RWPE2 (cell line): ENCODE measurements at regions not wholly inside any gene's neighbourhood (a gene's known extent, or its start where the extent isn't known, plus 50 kb on each side); places are given as distances from the start of the nearest gene placed in this dataset.

Source experiments
- ATAC-seq: fragments of 200-7000 bp; cut with Tn5 transposase; 3 replicates; pipeline ENCODE4 v1.9.1; 2021; ENCODE audit warnings: low read depth
- DNase-seq: peaks from one replicate; pipeline ENCODE4 v3.0.0-alpha.2; 2020; ENCODE audit warnings: low spot score
- H3K27ac ChIP-seq: fragments of 450-650 bp; 2 replicates; pipeline ENCODE4 v1.5.1; 2017; ENCODE audit warnings: mild to moderate bottlenecking; ENCODE audit not compliant: poor library complexity, severe bottlenecking
- H3K27me3 ChIP-seq: fragments of 250-450 bp; sonication (Bioruptor Pico); 2 replicates; pipeline ENCODE4 v1.5.1; 2021; ENCODE audit warnings: mild to moderate bottlenecking, moderate library complexity; ENCODE audit not compliant: insufficient read depth, poor library complexity, severe bottlenecking
- H3K36me3 ChIP-seq: fragments of 250-450 bp; sonication (Bioruptor Pico); 2 replicates; pipeline ENCODE4 v1.5.1; 2020; ENCODE audit warnings: low read depth, mild to moderate bottlenecking, moderate library complexity
- H3K4me1 ChIP-seq: fragments of 250-450 bp; sonication (Bioruptor Pico); 2 replicates; pipeline ENCODE4 v1.5.1; 2021; ENCODE audit warnings: mild to moderate bottlenecking, moderate library complexity; ENCODE audit not compliant: insufficient read depth, poor library complexity, severe bottlenecking
- H3K4me3 ChIP-seq: fragments of 250-450 bp; sonication (Bioruptor Pico); 2 replicates; pipeline ENCODE4 v1.5.1; 2021; ENCODE audit warnings: mild to moderate bottlenecking, moderate library complexity; ENCODE audit not compliant: severe bottlenecking
- H3K9me3 ChIP-seq: fragments of 250-450 bp; sonication (Bioruptor Pico); 2 replicates; pipeline ENCODE4 v1.5.1; 2021; ENCODE audit warnings: mild to moderate bottlenecking, moderate library complexity; ENCODE audit not compliant: severe bottlenecking
- TF ChIP-seq, protein P1 (sequence below): fragments of 450-650 bp; IDR thresholded peaks from one replicate; pipeline ENCODE4 v1.5.1; 2017; ENCODE audit warnings: mild to moderate bottlenecking, moderate library complexity; ENCODE audit not compliant: poor library complexity, severe bottlenecking

DNA sequence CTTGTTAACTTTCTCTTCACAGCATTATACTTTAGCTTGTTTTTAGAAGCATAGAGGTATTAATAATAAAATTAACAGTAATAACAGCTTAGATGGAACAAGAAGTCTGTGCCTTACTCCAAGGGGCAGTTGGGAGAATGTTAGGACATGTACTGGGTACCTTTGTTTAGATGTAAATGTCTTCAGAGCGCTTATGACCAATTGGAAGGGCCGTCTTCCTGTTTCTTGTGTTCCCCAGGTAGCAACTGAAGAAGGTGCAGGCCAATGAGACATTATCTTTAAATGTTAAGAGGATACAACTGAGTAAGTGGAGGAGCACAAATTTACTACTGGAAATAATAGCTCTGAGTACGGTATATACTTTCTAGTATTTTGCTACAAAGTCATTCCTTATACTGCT, 180.9 kb upstream of the SYT1 start:
- Histone ChIP-seq H3K4me1 (no peaks in the 10 kb centered on the region), H3K27me3 (no peaks in the 10 kb centered on the region), H3K36me3 (no peaks in the 10 kb centered on the region), H3K4me3 (no peak overlapping the region), H3K27ac (no peak overlapping the region), H3K9me3 (no peaks in the 10 kb centered on the region)
- no peak for DNase-seq
- no peak for ATAC-seq
- TF ChIP-seq, protein P1, sequence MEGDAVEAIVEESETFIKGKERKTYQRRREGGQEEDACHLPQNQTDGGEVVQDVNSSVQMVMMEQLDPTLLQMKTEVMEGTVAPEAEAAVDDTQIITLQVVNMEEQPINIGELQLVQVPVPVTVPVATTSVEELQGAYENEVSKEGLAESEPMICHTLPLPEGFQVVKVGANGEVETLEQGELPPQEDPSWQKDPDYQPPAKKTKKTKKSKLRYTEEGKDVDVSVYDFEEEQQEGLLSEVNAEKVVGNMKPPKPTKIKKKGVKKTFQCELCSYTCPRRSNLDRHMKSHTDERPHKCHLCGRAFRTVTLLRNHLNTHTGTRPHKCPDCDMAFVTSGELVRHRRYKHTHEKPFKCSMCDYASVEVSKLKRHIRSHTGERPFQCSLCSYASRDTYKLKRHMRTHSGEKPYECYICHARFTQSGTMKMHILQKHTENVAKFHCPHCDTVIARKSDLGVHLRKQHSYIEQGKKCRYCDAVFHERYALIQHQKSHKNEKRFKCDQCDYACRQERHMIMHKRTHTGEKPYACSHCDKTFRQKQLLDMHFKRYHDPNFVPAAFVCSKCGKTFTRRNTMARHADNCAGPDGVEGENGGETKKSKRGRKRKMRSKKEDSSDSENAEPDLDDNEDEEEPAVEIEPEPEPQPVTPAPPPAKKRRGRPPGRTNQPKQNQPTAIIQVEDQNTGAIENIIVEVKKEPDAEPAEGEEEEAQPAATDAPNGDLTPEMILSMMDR = no peak

DNA sequence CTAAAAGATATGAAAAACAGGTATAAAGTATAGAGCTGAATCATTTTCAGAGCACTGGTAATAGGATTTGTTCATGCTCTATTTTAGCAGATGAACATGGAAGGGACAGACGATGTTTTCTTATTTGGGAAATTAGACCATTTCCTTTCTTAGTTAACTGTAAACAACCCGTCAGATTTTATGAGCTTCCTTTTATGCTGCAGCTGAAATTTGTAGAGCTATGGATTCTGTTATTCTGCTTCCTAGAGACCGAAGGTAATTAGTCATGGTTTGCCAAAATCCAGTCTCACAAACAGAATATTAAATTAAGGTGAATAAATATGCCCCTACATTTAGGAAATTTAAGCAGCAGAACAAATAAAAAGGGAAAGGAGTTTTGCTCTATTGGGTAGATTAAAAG, 180.2 kb upstream of the SYT1 start:
- Histone ChIP-seq H3K9me3 (no peaks in the 10 kb centered on the region), H3K4me1 (no peaks in the 10 kb centered on the region), H3K36me3 (no peaks in the 10 kb centered on the region), H3K27ac (no peak overlapping the region), H3K27me3 (no peaks in the 10 kb centered on the region), H3K4me3 (no peak overlapping the region)
- TF ChIP-seq, protein P1 = no peak
- no peak for DNase-seq
- no peak for ATAC-seq

DNA sequence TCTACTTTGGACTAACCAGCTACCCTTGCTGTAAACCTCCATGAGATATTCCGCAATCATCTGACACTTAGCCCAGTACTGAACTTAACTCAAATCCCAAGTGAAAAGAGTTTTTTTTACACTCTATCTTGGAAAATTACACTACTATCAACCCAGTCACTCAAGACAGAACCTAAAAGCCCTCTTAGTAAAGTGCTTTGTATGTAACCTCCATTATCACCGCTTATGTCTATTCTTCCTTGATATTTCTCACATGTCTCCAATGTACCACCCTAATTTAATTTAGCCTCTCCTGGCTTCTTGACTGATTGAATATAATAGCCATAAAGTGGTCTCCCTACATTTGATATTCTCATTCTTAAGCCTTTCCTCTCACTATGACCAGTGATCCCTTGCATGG, 168.8 kb upstream of the SYT1 start:
- H3K27ac ChIP-seq = no peak overlapping the region
- H3K27me3 ChIP-seq = no peaks in the 10 kb centered on the region
- TF ChIP-seq, protein P1 = no peak
- DNase-seq (no peak), ATAC-seq (no peak)
- H3K4me1 ChIP-seq = peaks cover 13% of the 10 kb centered on the region
- H3K9me3 ChIP-seq = no peaks in the 10 kb centered on the region
- H3K4me3 ChIP-seq = no peak overlapping the region
- H3K36me3 ChIP-seq = no peaks in the 10 kb centered on the region

DNA sequence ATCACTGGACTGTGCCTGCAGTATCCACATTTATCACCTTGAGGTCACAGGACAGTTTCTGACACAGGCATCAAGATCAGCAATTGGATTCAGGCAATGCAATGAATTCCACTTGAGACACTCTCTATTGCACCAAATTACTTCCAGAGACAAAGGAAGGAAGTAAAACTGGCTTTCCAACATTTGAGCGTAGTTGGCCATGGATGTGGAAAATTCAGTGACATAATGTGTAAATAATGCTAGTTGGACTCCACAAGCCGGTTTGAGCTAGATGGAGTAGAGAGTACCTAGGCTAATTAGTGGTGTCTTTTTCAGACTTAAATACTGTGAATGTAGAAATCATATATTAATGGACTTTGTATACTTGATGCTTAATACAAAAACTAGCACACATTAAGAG, 168.3 kb upstream of the SYT1 start:
- Histone ChIP-seq H3K4me3 (no peak overlapping the region), H3K27me3 (no peaks in the 10 kb centered on the region), H3K36me3 (no peaks in the 10 kb centered on the region), H3K27ac (no peak overlapping the region), H3K4me1 (peaks cover 13% of the 10 kb centered on the region), H3K9me3 (no peaks in the 10 kb centered on the region)
- TF ChIP-seq, protein P1 = no peak
- DNase-seq (no peak), ATAC-seq (no peak)

DNA sequence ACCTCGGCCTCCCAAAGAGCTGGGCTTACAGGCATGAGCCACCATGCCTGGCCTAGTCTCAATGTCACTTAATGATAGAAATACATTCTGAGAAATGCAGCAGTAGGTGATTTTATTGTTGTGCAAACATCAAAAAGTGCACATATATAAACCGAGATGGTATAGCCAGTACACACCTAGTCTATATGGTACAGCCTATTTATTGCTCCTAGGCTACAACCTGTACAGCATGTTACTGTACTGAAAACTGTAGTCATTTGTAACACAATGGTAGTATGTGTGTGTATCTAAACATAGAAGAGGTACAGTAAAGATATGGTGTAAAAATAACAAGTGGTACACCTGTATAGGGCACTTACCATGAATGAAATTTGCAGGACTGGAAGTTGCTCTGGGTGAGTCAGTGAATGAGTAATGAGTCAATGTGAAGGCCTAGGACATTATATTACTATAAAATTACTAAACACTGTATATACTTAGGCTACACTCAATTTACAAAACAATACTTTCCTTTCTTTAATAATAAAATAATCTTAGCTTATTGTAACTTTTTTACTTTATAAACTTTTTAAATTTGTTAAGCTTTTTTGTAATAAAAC, 166.7 kb upstream of the SYT1 start:
- Histone ChIP-seq H3K36me3 (no peaks in the 10 kb centered on the region), H3K27me3 (no peaks in the 10 kb centered on the region), H3K4me1 (peaks cover 13% of the 10 kb centered on the region), H3K27ac (peak overlapping the region; percentile 65), H3K9me3 (no peaks in the 10 kb centered on the region), H3K4me3 (no peak overlapping the region)
- TF ChIP-seq, protein P1 = no peak
- ATAC-seq (peak; percentile 98), DNase-seq (no peak)
